Parathyroid adenoma (tissue), 2 donors: ENCODE measurements at regions not wholly inside any gene's neighbourhood (a gene's known extent, or its start where the extent isn't known, plus 50 kb on each side); places are given as distances from the start of the nearest gene placed in this dataset.
"Not testable (repeated sequence)": the region's sequence is repeated elsewhere in the genome, so short reads cannot be mapped to it uniquely, and the experiment has no call there.

Experiments used
- H2AFZ ChIP-seq: fragments of 300-600 bp; sonication (generic); one replicate; pipeline ENCODE4 v1.7.0; 2017; ENCODE audit warnings: antibody characterized with exemption, mild to moderate bottlenecking
- H3K27ac ChIP-seq: fragments of 300-600 bp; sonication (generic); one replicate; pipeline ENCODE4 v1.7.0; 2017
- H3K27me3 ChIP-seq: fragments of 300-600 bp; sonication (generic); one replicate; pipeline ENCODE4 v1.7.0; 2017; ENCODE audit warnings: low read length; ENCODE audit not compliant: control insufficient read depth, insufficient read depth
- H3K36me3 ChIP-seq: fragments of 300-600 bp; sonication (generic); one replicate; pipeline ENCODE4 v1.7.0; 2017; ENCODE audit warnings: low read length; ENCODE audit not compliant: control insufficient read depth, insufficient read depth
- H3K4me1 ChIP-seq: fragments of 300-600 bp; sonication (generic); one replicate; pipeline ENCODE4 v1.7.0; 2017; ENCODE audit warnings: control low read depth
- H3K4me2 ChIP-seq: fragments of 300-600 bp; sonication (generic); one replicate; pipeline ENCODE4 v1.7.0; 2017; ENCODE audit warnings: low read length
- H3K4me3 ChIP-seq: fragments of 300-600 bp; sonication (generic); one replicate; pipeline ENCODE4 v1.7.0; 2017; ENCODE audit warnings: low read depth, low read length
- H3K79me2 ChIP-seq: fragments of 300-600 bp; sonication (generic); one replicate; pipeline ENCODE4 v1.7.0; 2017; ENCODE audit warnings: control low read depth
- H3K9ac ChIP-seq: fragments of 300-600 bp; sonication (generic); one replicate; pipeline ENCODE4 v1.7.0; 2017; ENCODE audit warnings: mild to moderate bottlenecking
- H3K9me3 ChIP-seq: fragments of 300-600 bp; sonication (generic); one replicate; pipeline ENCODE4 v1.7.0; 2017; ENCODE audit warnings: low read length; ENCODE audit not compliant: control insufficient read depth
- TF ChIP-seq, protein P1 (sequence below): fragments of 300-600 bp; sonication (generic); IDR thresholded peaks from one replicate; pipeline ENCODE4 v1.7.0; 2017; ENCODE audit warnings: antibody characterized with exemption, mild to moderate bottlenecking
- donor health status: primary hyperparathyroidism.

DNA sequence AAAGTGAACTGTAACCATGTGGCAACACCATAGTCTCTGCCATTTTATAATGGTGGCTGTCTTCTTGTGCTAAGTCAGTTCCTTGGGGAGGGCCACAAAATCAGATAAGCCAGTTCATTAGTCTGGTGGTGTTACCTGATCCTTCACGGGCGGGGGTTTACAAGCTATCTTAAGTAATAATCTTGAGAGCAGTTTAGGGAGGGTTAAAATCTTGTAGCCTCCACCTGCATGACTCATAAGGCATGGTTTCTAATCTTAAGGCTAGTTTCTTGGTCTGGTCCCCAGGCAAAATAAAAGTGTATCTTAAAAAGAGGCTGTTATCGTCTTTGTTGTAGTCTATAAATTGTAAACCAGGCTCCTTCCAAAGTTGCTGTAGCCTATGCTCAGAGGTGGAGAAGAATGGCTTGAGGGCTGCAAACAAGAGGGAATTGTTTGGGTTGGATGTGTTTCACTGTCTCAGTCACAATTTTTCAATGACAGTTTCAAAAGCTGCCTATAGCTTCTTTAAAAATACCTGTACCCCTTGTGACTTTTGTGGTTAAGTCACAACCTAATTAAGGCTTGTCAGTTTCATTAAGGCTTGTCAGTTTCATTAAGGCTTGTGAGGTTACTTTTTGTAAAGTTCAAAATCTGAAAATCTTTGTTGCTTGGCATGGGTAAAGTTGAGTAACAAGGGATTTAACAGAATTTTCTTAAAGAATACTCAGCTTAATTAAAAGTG lies 135.7 kb downstream of the RPS4Y2 start:
- Histone ChIP-seq H2AFZ (no peak overlapping the region), H3K9me3 (no peaks in the 10 kb centered on the region), H3K27ac (no peak overlapping the region), H3K4me3 (no peak overlapping the region), H3K36me3 (no peaks in the 10 kb centered on the region), H3K79me2 (no peaks in the 10 kb centered on the region), H3K27me3 (no peaks in the 10 kb centered on the region), H3K9ac (no peak overlapping the region), H3K4me1 (no peaks in the 10 kb centered on the region), H3K4me2 (no peak overlapping the region)
- TF ChIP-seq, protein P1, sequence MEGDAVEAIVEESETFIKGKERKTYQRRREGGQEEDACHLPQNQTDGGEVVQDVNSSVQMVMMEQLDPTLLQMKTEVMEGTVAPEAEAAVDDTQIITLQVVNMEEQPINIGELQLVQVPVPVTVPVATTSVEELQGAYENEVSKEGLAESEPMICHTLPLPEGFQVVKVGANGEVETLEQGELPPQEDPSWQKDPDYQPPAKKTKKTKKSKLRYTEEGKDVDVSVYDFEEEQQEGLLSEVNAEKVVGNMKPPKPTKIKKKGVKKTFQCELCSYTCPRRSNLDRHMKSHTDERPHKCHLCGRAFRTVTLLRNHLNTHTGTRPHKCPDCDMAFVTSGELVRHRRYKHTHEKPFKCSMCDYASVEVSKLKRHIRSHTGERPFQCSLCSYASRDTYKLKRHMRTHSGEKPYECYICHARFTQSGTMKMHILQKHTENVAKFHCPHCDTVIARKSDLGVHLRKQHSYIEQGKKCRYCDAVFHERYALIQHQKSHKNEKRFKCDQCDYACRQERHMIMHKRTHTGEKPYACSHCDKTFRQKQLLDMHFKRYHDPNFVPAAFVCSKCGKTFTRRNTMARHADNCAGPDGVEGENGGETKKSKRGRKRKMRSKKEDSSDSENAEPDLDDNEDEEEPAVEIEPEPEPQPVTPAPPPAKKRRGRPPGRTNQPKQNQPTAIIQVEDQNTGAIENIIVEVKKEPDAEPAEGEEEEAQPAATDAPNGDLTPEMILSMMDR = no peak

DNA sequence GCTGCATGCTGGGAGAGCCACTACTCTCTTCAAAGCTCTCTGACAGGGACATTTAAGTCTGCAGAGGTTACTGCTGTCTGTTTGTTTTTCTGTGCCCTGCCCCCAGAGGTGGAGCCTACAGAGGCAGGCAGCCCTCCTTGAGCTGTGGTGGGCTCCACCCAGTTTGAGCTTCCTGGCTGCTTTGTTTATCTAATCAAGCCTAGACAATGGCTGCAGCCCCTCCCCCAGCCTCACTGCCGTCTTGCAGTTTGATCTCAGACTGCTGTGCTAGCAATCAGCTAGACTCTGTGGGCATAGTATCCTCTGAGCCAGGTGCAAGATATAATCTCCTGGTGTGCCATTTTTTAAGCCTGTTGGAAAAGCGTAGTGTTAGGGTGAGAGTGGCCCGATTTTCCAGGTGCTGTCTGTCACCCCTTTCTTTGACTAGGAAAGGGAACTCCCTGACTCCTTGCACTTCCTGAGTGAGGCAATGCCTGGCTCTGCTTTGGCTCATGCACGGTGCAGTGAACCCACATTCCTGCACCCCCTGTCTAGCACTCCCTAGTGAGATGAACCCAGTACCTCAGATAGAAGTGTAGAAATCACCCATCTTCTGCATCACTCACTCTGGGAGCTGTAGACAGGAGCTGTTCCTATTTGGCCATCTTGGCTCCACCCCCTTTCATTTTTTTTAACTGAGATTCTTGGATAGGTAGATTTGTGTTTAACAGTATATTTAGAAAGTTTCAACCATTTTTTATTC lies 169.6 kb downstream of the RPS4Y2 start:
- H3K4me1 ChIP-seq, H3K4me3 ChIP-seq, H3K9ac ChIP-seq, H3K79me2 ChIP-seq, H2AFZ ChIP-seq, H3K4me2 ChIP-seq, H3K36me3 ChIP-seq, H3K9me3 ChIP-seq, H3K27me3 ChIP-seq, H3K27ac ChIP-seq: not testable (repeated sequence)

DNA sequence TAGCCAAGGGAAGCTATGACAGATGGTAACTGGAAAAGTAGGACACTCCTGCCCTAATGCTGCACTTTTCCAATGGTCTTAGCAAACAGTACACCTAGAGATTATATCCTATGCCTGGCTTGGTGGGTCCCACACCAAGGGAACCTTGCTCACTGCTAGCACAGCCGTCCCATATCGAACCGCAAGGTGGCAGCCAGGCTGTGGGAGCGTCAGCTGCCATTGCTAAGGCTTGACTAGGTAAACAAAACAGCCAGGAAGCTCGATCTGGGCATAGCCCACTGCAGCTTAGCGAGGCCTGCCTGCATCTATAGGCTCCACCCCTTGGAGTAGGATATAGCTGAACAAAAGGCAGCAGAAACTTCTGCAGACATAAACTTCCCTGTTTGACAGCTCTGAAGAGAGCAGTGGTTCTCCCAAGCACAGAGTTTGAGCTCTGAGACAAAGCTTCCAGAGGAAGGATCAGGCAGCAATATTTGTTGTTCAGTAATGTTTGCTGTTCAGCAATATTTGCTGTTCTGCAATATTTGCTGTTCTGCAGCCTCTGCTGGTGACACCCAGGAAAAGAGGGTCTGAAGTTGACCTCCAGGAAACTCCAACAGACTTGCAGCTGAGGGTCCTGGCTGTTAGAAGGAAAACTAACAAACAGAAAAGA lies 173.9 kb downstream of the RPS4Y2 start:
- Histone ChIP-seq H3K4me3 (no peak overlapping the region), H3K27me3 (no peaks in the 10 kb centered on the region), H3K4me1 (no peaks in the 10 kb centered on the region), H3K36me3 (no peaks in the 10 kb centered on the region), H3K9ac (no peak overlapping the region), H3K79me2 (no peaks in the 10 kb centered on the region), H3K4me2 (no peak overlapping the region), H3K27ac (no peak overlapping the region), H2AFZ (no peak overlapping the region), H3K9me3 (no peaks in the 10 kb centered on the region)
- TF ChIP-seq, protein P1 = no peak

DNA sequence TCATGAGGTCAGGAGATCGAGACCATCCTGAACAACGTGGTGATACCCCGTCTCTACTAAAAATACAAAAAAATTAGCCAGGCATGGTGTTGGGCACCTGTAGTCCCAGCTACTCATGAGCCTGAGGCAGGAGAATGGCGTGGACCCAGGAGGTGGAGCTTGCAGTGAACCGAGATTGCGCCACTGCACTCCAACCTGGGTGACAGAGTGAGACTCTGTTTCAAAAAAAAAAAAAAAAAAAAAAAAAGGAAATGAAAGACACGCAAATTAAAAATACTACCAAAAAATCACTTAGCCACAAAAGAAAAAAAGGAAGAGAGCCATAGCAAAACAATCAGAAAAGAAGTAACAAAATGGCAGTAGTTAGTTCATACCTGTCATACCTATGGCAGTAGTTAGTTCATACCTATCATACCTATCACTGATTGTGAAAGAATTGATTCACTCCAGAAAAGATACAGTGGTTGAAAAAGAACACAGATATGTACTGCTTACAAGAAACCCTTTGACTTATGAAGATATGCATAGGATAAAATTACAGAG lies 180.9 kb downstream of the RPS4Y2 start:
- not testable (repeated sequence) for H3K36me3 ChIP-seq, H3K9me3 ChIP-seq, H2AFZ ChIP-seq, H3K27me3 ChIP-seq, H3K4me2 ChIP-seq, H3K9ac ChIP-seq, H3K4me1 ChIP-seq, H3K27ac ChIP-seq, H3K4me3 ChIP-seq, H3K79me2 ChIP-seq

DNA sequence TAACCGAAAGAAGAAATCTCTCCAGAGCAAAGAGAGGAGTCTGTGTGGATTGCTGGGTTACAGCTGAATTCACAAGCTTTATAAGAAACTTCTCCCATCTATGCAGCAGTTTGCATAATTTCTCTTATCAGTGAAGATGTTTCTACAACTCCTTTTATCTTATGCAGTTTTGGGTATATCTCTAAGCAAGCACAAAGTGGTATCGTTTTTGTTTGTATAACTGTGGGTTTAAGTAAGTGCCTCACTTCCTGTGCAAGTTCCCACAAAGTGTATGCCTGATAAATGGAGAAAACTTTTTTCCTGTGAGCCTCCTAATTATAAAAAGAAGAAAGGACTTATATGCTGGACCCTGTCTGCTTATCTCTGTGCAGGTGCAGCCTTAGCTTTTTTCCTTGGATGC lies 205.6 kb downstream of the RPS4Y2 start:
- Histone ChIP-seq H3K4me1 (no peaks in the 10 kb centered on the region), H3K4me3 (no peak overlapping the region), H3K27me3 (no peaks in the 10 kb centered on the region), H3K9ac (no peak overlapping the region), H3K27ac (no peak overlapping the region), H3K4me2 (no peak overlapping the region), H3K36me3 (no peaks in the 10 kb centered on the region), H3K9me3 (no peaks in the 10 kb centered on the region), H3K79me2 (no peaks in the 10 kb centered on the region), H2AFZ (no peak overlapping the region)
- TF ChIP-seq, protein P1 = no peak
